ENCODE measurements at regions not wholly inside any gene's neighbourhood (a gene's known extent, or its start where the extent isn't known, plus 50 kb on each side); places are given as distances from the start of the nearest gene placed in this dataset.

- H3K4me3 ChIP-seq (IDR thresholded peaks at IDR 0.05; ENCODE audit: insufficient read depth, low read depth, low read length), result no peak overlapping the region
- no peaks in the 10 kb centered on the region for H3K4me1 ChIP-seq (ENCODE audit: low read depth, poor library complexity, severe bottlenecking)
- TF ChIP-seq CTCF (conservative IDR thresholded peaks at IDR 0.05; ENCODE audit: low read depth, low read length), result no peak
- no peak overlapping the region for H3K9ac ChIP-seq
- no peaks in the 10 kb centered on the region for H4K20me1 ChIP-seq (ENCODE audit: insufficient read depth)
- H3K4me2 ChIP-seq, result no peak overlapping the region
- H3K36me3 ChIP-seq (ENCODE audit: insufficient read depth), result no peaks in the 10 kb centered on the region
- H3K27ac ChIP-seq, result no peak overlapping the region
- no peaks in the 10 kb centered on the region for H3K79me2 ChIP-seq (ENCODE audit: insufficient read depth, low read depth)
- no peaks in the 10 kb centered on the region for H3K27me3 ChIP-seq (ENCODE audit: insufficient read depth, low read depth)
- H2AFZ ChIP-seq (ENCODE audit: low read depth), result no peak overlapping the region
Observed at GRCh38 chr5:51208296-51208695, 175.0 kb upstream of the ISL1 start.

GRCh38 chr5:51214746-51215145 lies 168.5 kb upstream of the ISL1 start:
- Histone ChIP-seq H3K27ac (no peak overlapping the region), H2AFZ (ENCODE audit: low read depth) (no peak overlapping the region), H3K4me3 (IDR thresholded peaks at IDR 0.05; ENCODE audit: insufficient read depth, low read depth, low read length) (no peak overlapping the region), H3K27me3 (ENCODE audit: insufficient read depth, low read depth) (no peaks in the 10 kb centered on the region), H3K4me1 (ENCODE audit: low read depth, poor library complexity, severe bottlenecking) (no peaks in the 10 kb centered on the region), H3K36me3 (ENCODE audit: insufficient read depth) (no peaks in the 10 kb centered on the region), H3K9ac (no peak overlapping the region), H3K79me2 (ENCODE audit: insufficient read depth, low read depth) (no peaks in the 10 kb centered on the region), H4K20me1 (ENCODE audit: insufficient read depth) (no peaks in the 10 kb centered on the region), H3K4me2 (no peak overlapping the region)
- no peak for TF ChIP-seq CTCF (conservative IDR thresholded peaks at IDR 0.05; ENCODE audit: low read depth, low read length)

DNA sequence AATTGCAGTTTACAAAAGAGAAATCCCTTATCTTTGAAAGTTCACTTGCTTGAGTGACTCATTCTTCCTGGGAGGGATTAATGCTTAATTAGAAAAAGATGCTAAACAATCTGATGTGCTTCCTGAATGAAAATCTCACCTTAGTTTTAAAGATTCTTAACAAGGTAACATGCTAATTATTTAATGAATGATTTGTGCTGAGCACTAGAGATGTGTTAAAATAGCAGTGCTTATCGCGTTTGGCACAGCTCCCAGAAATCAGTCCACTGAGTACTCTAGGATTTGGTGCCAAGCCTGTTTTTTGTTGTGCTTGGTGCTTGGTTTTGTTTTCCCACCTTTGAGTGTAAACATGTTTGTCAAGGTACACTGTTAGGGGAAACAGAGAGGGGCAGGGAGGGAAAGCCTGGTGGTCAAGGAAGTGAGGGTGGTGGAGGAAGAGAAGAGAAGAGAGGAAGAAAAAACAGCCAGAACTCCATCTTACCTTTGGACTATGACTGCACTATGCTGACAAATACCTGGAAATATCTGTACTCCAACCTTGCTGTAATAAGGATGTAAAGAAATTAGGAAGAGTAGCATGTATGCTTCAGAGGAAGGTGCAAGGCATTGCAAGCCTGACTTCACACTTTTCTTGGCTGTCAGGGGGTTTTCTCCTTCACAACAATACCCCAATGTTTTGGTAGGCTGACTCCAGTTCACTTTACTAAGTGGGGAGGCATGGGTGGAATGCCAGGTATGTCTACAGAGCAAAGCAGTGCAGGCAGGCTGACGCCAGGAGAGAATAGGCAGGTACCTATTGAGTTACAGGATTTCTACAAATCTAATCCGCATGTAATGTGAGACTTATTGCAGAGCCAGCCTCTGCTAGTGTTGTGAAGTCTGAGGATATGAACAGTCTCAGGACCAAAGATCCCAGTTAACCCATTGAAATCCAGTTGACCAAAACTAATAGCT lies 157.2 kb upstream of the ISL1 start:
- no peak overlapping the region for H3K27ac ChIP-seq
- no peaks in the 10 kb centered on the region for H3K4me1 ChIP-seq (ENCODE audit: low read depth, poor library complexity, severe bottlenecking)
- no peak overlapping the region for H3K4me2 ChIP-seq

GRCh38 chr5:51227963-51228470 lies 155.2 kb upstream of the ISL1 start:
- no peak for TF ChIP-seq CTCF (conservative IDR thresholded peaks at IDR 0.05; ENCODE audit: low read depth, low read length)
- no peaks in the 10 kb centered on the region for H3K79me2 ChIP-seq (ENCODE audit: insufficient read depth, low read depth)
- H4K20me1 ChIP-seq (ENCODE audit: insufficient read depth), result no peaks in the 10 kb centered on the region
- no peaks in the 10 kb centered on the region for H3K27me3 ChIP-seq (ENCODE audit: insufficient read depth, low read depth)
- H3K36me3 ChIP-seq (ENCODE audit: insufficient read depth), result no peaks in the 10 kb centered on the region
- H3K9ac ChIP-seq, result no peak overlapping the region
- no peak overlapping the region for H3K27ac ChIP-seq
- H3K4me1 ChIP-seq (ENCODE audit: low read depth, poor library complexity, severe bottlenecking), result no peaks in the 10 kb centered on the region
- no peak overlapping the region for H2AFZ ChIP-seq (ENCODE audit: low read depth)
- H3K4me3 ChIP-seq (IDR thresholded peaks at IDR 0.05; ENCODE audit: insufficient read depth, low read depth, low read length), result no peak overlapping the region
- H3K4me2 ChIP-seq, result no peak overlapping the region

More for the DNA sequence above, 157.2 kb upstream of the ISL1 start:
- Histone ChIP-seq H3K9ac (no peak overlapping the region), H3K36me3 (ENCODE audit: insufficient read depth) (no peaks in the 10 kb centered on the region), H4K20me1 (ENCODE audit: insufficient read depth) (no peaks in the 10 kb centered on the region), H3K79me2 (ENCODE audit: insufficient read depth, low read depth) (no peaks in the 10 kb centered on the region), H2AFZ (ENCODE audit: low read depth) (no peak overlapping the region), H3K4me3 (IDR thresholded peaks at IDR 0.05; ENCODE audit: insufficient read depth, low read depth, low read length) (no peak overlapping the region), H3K27me3 (ENCODE audit: insufficient read depth, low read depth) (no peaks in the 10 kb centered on the region)
- TF ChIP-seq CTCF (conservative IDR thresholded peaks at IDR 0.05; ENCODE audit: low read depth, low read length), result no peak

Data from KMS-11 (cell line).